Mesenchymal stem cell (in vitro differentiated cells and primary cell): ENCODE measurements at regions not wholly inside any gene's neighbourhood (a gene's known extent, or its start where the extent isn't known, plus 50 kb on each side); places are given as distances from the start of the nearest gene placed in this dataset.
A peak's percentile ranks its signal among the peaks of the same experiment; 100 is the strongest.
"Not testable (repeated sequence)": the region's sequence is repeated elsewhere in the genome, so short reads cannot be mapped to it uniquely, and the experiment has no call there.

Experiments
- DNase-seq: peaks from one replicate; pipeline ENCODE4 v3.0.0-alpha.2; 2013
- H2AFZ ChIP-seq: one replicate; pipeline ENCODE4 v1.6.1; 2013; ENCODE audit warnings: low read depth, mild to moderate bottlenecking, control low read depth, inconsistent platforms, low read length, moderate library complexity
- H2AK5ac ChIP-seq: 2 replicates; pipeline ENCODE4 v1.6.1; 2013; ENCODE audit warnings: low read length, moderate library complexity, mild to moderate bottlenecking, inconsistent platforms; ENCODE audit not compliant: severe bottlenecking
- H2BK120ac ChIP-seq: one replicate; pipeline ENCODE4 v1.6.1; 2013; ENCODE audit warnings: low read depth, mild to moderate bottlenecking, inconsistent platforms, low read length, moderate library complexity
- H2BK12ac ChIP-seq, 2 experiments: one replicate each; pipeline ENCODE4 v1.6.1; 2013; ENCODE audit warnings: inconsistent platforms in 2 of 2, low read length in 2 of 2, mild to moderate bottlenecking in 2 of 2, moderate library complexity in 2 of 2, control low read depth in 1 of 2
- H2BK15ac ChIP-seq: one replicate; pipeline ENCODE4 v1.6.1; 2013; ENCODE audit warnings: mild to moderate bottlenecking, low read depth, inconsistent platforms; ENCODE audit not compliant: poor library complexity, severe bottlenecking
- H2BK5ac ChIP-seq: 2 replicates; pipeline ENCODE4 v1.6.1; 2013; ENCODE audit warnings: low read depth, mild to moderate bottlenecking, low read length, control low read depth, inconsistent platforms; ENCODE audit not compliant: poor library complexity, severe bottlenecking
- H3K14ac ChIP-seq, 2 experiments: one replicate each; pipeline ENCODE4 v1.6.1; 2013; ENCODE audit warnings: inconsistent platforms in 2 of 2, low read length in 2 of 2, control low read depth in 1 of 2, mild to moderate bottlenecking in 1 of 2, moderate library complexity in 1 of 2
- H3K18ac ChIP-seq, 2 experiments: one replicate each; pipeline ENCODE4 v1.6.1; 2013; ENCODE audit warnings: inconsistent platforms in 2 of 2, low read length in 2 of 2, control low read depth in 1 of 2, low read depth in 1 of 2, mild to moderate bottlenecking in 1 of 2
- H3K23ac ChIP-seq, 2 experiments: one replicate each; pipeline ENCODE4 v1.6.1; 2013; ENCODE audit warnings: inconsistent platforms in 2 of 2, low read length in 2 of 2, mild to moderate bottlenecking in 2 of 2, moderate library complexity in 2 of 2, control low read depth in 1 of 2
- H3K27ac ChIP-seq: 2 replicates; pipeline ENCODE4 v1.5.1; 2013; ENCODE audit warnings: mild to moderate bottlenecking, moderate library complexity, low read length, control low read depth, inconsistent platforms; ENCODE audit not compliant: poor library complexity, severe bottlenecking
- H3K27me3 ChIP-seq, 2 experiments: 2 replicates each; pipeline versions ENCODE4 v1.6.1 to v1.7.0; 2013; ENCODE audit warnings: low read length in 2 of 2, mild to moderate bottlenecking in 2 of 2, moderate library complexity in 2 of 2, control low read depth in 1 of 2, inconsistent platforms in 1 of 2; ENCODE audit not compliant: control insufficient read depth in 1 of 2, insufficient read depth in 1 of 2
- H3K36me3 ChIP-seq, 2 experiments: 2 replicates each; pipeline versions ENCODE4 v1.6.1 to v1.7.0; 2013; ENCODE audit warnings: low read length in 2 of 2, control low read depth in 1 of 2, inconsistent platforms in 1 of 2, low read depth in 1 of 2, mild to moderate bottlenecking in 1 of 2; ENCODE audit not compliant: insufficient read depth in 2 of 2, control insufficient read depth in 1 of 2
- H3K4ac ChIP-seq, 2 experiments: one replicate each; pipeline ENCODE4 v1.6.1; 2013; ENCODE audit warnings: inconsistent platforms in 2 of 2, low read length in 2 of 2, mild to moderate bottlenecking in 2 of 2, moderate library complexity in 2 of 2, control low read depth in 1 of 2, low read depth in 1 of 2
- H3K4me1 ChIP-seq: 2 replicates; pipeline ENCODE4 v1.6.1; 2013; ENCODE audit warnings: low read depth, low read length, control low read depth; ENCODE audit not compliant: control insufficient read depth, insufficient read depth
- H3K4me2 ChIP-seq: 2 replicates; pipeline ENCODE4 v1.6.1; 2013; ENCODE audit warnings: low read length, mild to moderate bottlenecking, inconsistent platforms; ENCODE audit not compliant: poor library complexity, severe bottlenecking
- H3K4me3 ChIP-seq, 2 experiments: 2 replicates each; pipeline versions ENCODE4 v1.5.1 to v1.7.0; 2013; ENCODE audit warnings: low read length in 2 of 2, mild to moderate bottlenecking in 2 of 2, control low read depth in 1 of 2, low read depth in 1 of 2; ENCODE audit not compliant: insufficient read depth in 1 of 2
- H3K79me1 ChIP-seq: replicated peaks from 2 replicates; pipeline ENCODE4 v1.6.1; 2013; ENCODE audit warnings: mild to moderate bottlenecking, control low read depth, low read length, inconsistent platforms; ENCODE audit not compliant: poor library complexity, severe bottlenecking
- H3K9ac ChIP-seq: 2 replicates; pipeline ENCODE4 v1.7.0; 2013; ENCODE audit warnings: mild to moderate bottlenecking, low read length, moderate library complexity
- H3K9me3 ChIP-seq: 2 replicates; pipeline ENCODE4 v1.7.0; 2013; ENCODE audit warnings: mild to moderate bottlenecking, low read length; ENCODE audit not compliant: control insufficient read depth
- H4K8ac ChIP-seq: one replicate; pipeline ENCODE4 v1.6.1; 2013; ENCODE audit warnings: inconsistent platforms, mild to moderate bottlenecking, low read length, moderate library complexity
- H4K91ac ChIP-seq: one replicate; pipeline ENCODE4 v1.6.1; 2013; ENCODE audit warnings: mild to moderate bottlenecking, low read length, inconsistent platforms
- WGBS: methylation state at CpG from one replicate; pipeline ENCODE4 v1.1.7; 2013; ENCODE audit warnings: mixed read lengths; 5-methylcytosine and 5-hydroxymethylcytosine counted together

GRCh38 chr11:67906969-67907368 lies 96.9 kb downstream of the UNC93B1 start:
- not testable (repeated sequence) for H3K4ac ChIP-seq, H3K4me2 ChIP-seq, DNase-seq, H2BK12ac ChIP-seq, H2AFZ ChIP-seq, H2BK120ac ChIP-seq, H2AK5ac ChIP-seq, H3K18ac ChIP-seq, H3K4me3 ChIP-seq, H3K9ac ChIP-seq, H2BK5ac ChIP-seq, H4K91ac ChIP-seq, H4K8ac ChIP-seq, H3K14ac ChIP-seq, H3K9me3 ChIP-seq, H3K27me3 ChIP-seq, H3K36me3 ChIP-seq, H3K79me1 ChIP-seq, H3K4me1 ChIP-seq, H2BK15ac ChIP-seq, H3K23ac ChIP-seq, H3K27ac ChIP-seq
- WGBS: no CpG with 5 or more reads among the region's 1 CpG

GRCh38 chr11:67899462-67899861 lies 104.4 kb downstream of the UNC93B1 start:
- 75% methylated on average over 1 of the region's 2 CpGs for WGBS
- not testable (repeated sequence) for H3K9ac ChIP-seq, H3K27ac ChIP-seq, H3K79me1 ChIP-seq, H2AFZ ChIP-seq, H3K23ac ChIP-seq, H2BK12ac ChIP-seq, H3K4me1 ChIP-seq, H3K4me2 ChIP-seq, H4K8ac ChIP-seq, H3K27me3 ChIP-seq, H2BK5ac ChIP-seq, H3K4me3 ChIP-seq, H3K18ac ChIP-seq, H4K91ac ChIP-seq, H2BK15ac ChIP-seq, H2BK120ac ChIP-seq, H3K36me3 ChIP-seq, H3K4ac ChIP-seq, H3K9me3 ChIP-seq, H2AK5ac ChIP-seq, H3K14ac ChIP-seq
- DNase-seq: peak; percentile 31

GRCh38 chr11:67893487-67893886 lies 110.4 kb downstream of the UNC93B1 start:
- H3K9ac ChIP-seq, H3K9me3 ChIP-seq: not testable (repeated sequence)

GRCh38 chr11:67889646-67890045 lies 114.3 kb downstream of the UNC93B1 start:
- not testable (repeated sequence) for H4K8ac ChIP-seq

More at GRCh38 chr11:67893487-67893886, 110.4 kb downstream of the UNC93B1 start:
- not testable (repeated sequence) for H3K4ac ChIP-seq, H3K27me3 ChIP-seq, H2BK5ac ChIP-seq, H3K27ac ChIP-seq, H2AK5ac ChIP-seq, H4K8ac ChIP-seq, H3K23ac ChIP-seq, H3K79me1 ChIP-seq, H2BK120ac ChIP-seq, H3K4me1 ChIP-seq, H3K14ac ChIP-seq, H3K36me3 ChIP-seq, H2BK15ac ChIP-seq, H3K4me3 ChIP-seq, H2BK12ac ChIP-seq, H2AFZ ChIP-seq, DNase-seq, H4K91ac ChIP-seq, H3K18ac ChIP-seq, H3K4me2 ChIP-seq
- WGBS: 50% methylated on average over 1 of the region's 1 CpG

More at GRCh38 chr11:67889646-67890045, 114.3 kb downstream of the UNC93B1 start:
- not testable (repeated sequence) for H3K4me3 ChIP-seq, H2BK5ac ChIP-seq, DNase-seq, H3K79me1 ChIP-seq, H2AK5ac ChIP-seq, H3K18ac ChIP-seq, H2BK120ac ChIP-seq, H3K4me2 ChIP-seq, H3K27ac ChIP-seq, H3K14ac ChIP-seq, H3K23ac ChIP-seq, H4K91ac ChIP-seq, H3K36me3 ChIP-seq, H3K4ac ChIP-seq, H3K9me3 ChIP-seq, H2AFZ ChIP-seq, H2BK12ac ChIP-seq, H2BK15ac ChIP-seq, H3K9ac ChIP-seq, H3K4me1 ChIP-seq
- 74% methylated on average over 4 of the region's 4 CpGs for WGBS
- peaks cover 6 to 27% of the 10 kb centered on the region in 2 experiments for H3K27me3 ChIP-seq
